Prostate gland (tissue), 2 donors: ENCODE measurements at regions not wholly inside any gene's neighbourhood (a gene's known extent, or its start where the extent isn't known, plus 50 kb on each side); places are given as distances from the start of the nearest gene placed in this dataset.

Experiments used
- CTCF ChIP-seq, 4 experiments: fragments of 200-600 bp in 2 of 4; fragments of 450-650 bp in 2 of 4; sonication (generic) in 2 of 4; IDR thresholded peaks; 1 replicate in 3 of 4; 2 replicates in 1 of 4; pipeline ENCODE4 v1.5.1; 2016 to 2019; ENCODE audit warnings: antibody characterized with exemption in 4 of 4, mild to moderate bottlenecking in 2 of 4, moderate library complexity in 2 of 4
- POLR2A ChIP-seq: fragments of 450-650 bp; IDR thresholded peaks from one replicate; pipeline ENCODE4 v1.6.1; 2016; ENCODE audit warnings: antibody characterized with exemption, mild to moderate bottlenecking
- POLR2AphosphoS5 ChIP-seq: sonication (generic); formaldehyde crosslinking; IDR thresholded peaks from one replicate; pipeline ENCODE4 v1.6.1; 2017; ENCODE audit warnings: antibody characterized with exemption

DNA sequence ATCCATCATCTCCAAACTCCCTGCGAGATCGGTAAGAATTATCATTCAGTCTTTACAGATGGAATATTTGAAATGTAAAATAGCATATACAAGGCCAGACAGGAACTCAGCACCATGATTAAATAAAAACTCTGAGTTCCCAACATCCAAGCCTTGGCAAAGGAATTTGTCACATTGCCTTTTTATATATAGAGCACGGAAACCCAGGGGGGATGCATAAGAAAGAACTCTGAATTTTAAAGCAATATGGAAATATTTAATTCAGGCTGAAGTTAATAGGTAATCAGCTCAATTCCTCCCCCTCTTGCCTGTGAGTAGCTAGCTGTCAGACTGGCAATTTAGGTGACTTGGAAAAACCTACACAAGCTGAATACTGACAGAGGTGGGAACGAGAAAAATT lies 217.9 kb upstream of the KCNMB2 start:
- TF ChIP-seq CTCF (IDR thresholded peaks at IDR 0.05) (no peak), POLR2AphosphoS5 (no peak), POLR2A (no peak)
